AG10803 (cell line): ENCODE measurements at regions not wholly inside any gene's neighbourhood (a gene's known extent, or its start where the extent isn't known, plus 50 kb on each side); places are given as distances from the start of the nearest gene placed in this dataset.
A peak's percentile ranks its signal among the peaks of the same experiment; 100 is the strongest.

Experiments
- DNase-seq: peaks from one replicate; pipeline ENCODE4 v3.0.0; 2010; ENCODE audit warnings: low read depth
- H3K4me3 ChIP-seq: 2 replicates; pipeline ENCODE4 v1.5.1; 2011; ENCODE audit warnings: mild to moderate bottlenecking, low read length, control low read depth
- TF ChIP-seq, protein P1 (sequence below): conservative IDR thresholded peaks from 2 replicates; pipeline ENCODE4 v1.5.1; 2011; ENCODE audit warnings: mild to moderate bottlenecking, low read length, control low read depth, inconsistent platforms

DNA sequence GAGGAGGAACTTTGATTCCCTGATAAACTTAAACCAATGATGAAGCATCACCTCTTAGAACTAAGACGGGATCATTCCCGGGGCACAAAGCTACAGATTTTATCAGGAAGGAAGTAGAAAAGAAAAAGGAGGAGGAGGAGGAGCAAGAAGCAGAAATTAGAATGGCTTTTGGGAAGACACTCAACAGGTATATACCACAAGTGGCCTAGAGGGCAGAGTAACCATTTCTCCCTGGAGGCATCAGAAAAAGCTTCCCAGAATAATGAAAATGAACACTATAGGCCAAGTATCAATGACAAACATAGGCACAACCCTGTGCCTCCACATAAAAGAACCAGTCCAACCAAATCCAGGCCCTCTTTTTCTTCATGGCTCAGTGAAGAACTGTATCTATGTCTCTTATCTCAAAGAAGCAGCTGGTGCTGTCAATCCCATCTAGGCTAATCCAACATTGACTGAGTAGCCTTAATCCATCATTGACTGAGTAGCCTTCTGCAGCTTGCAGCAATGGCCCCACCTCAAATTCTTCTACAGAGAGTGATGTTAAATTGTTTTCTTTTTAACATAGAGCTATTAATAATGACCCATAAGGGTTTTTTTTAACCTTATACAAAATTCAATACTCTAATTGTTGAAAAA, 178.8 kb upstream of the KIF2A start:
- no peak overlapping the region for H3K4me3 ChIP-seq
- TF ChIP-seq, protein P1, sequence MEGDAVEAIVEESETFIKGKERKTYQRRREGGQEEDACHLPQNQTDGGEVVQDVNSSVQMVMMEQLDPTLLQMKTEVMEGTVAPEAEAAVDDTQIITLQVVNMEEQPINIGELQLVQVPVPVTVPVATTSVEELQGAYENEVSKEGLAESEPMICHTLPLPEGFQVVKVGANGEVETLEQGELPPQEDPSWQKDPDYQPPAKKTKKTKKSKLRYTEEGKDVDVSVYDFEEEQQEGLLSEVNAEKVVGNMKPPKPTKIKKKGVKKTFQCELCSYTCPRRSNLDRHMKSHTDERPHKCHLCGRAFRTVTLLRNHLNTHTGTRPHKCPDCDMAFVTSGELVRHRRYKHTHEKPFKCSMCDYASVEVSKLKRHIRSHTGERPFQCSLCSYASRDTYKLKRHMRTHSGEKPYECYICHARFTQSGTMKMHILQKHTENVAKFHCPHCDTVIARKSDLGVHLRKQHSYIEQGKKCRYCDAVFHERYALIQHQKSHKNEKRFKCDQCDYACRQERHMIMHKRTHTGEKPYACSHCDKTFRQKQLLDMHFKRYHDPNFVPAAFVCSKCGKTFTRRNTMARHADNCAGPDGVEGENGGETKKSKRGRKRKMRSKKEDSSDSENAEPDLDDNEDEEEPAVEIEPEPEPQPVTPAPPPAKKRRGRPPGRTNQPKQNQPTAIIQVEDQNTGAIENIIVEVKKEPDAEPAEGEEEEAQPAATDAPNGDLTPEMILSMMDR: no peak
- DNase-seq: no peak

DNA sequence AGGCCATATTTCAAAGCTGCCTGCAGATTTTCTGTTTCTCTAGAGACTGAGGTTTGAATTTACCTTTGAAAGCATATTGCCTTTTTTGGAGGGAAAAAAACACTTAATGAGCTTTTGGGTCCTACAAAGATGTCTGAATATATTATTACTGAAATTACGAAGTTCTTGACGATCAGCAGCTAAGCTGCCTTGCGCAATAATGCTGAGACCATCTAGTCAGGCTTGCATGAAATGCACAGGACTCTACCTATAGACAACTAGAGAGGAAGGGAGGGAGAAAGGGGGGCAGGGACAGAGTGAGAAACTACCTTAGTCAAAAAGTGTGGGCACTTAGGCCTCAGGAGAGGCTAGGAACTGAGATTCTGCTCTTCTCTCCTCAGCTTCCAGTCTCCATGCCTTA, 175.9 kb upstream of the KIF2A start:
- no peak overlapping the region for H3K4me3 ChIP-seq
- TF ChIP-seq, protein P1: no peak
- DNase-seq: no peak

DNA sequence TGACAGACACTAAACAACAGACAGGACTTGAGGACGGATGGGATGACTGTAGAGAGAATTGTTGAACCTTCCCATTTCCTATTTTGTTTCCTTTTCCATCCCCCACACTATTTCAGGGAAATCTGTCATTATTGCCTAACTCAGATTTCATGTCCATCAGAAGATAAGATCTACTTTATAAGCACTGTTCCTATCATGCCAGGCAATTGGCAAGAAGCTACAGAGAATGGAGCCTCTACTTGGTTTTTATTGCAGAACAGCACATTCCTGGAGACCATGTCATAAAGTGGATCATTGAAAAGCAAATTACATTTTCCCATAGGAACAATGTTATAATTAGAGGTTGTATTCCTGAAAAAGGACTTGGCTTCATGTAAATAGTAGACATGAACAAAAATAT, 173.7 kb upstream of the KIF2A start:
- no peak overlapping the region for H3K4me3 ChIP-seq
- TF ChIP-seq, protein P1: no peak
- peak; percentile 23 for DNase-seq

DNA sequence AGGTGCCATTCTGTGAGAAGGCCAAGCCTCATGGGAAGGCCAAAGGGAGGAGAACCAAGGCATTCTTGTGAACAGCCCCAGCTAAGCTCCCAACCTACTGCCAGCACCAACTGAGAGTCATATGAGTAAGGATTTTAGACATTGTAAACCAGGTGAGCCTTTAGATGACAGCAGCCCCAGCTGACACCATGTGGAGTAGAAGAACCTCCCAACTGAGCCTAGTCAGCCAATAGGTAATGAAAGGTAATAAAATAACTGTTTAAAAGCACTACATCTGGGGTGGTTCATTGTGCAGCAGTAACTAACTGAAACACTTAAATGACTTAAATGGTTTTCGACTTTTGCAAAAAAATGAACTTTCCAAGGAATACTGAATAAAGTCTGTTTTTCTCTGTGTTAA, 172.6 kb upstream of the KIF2A start:
- DNase-seq: no peak
- TF ChIP-seq, protein P1: no peak
- no peak overlapping the region for H3K4me3 ChIP-seq

DNA sequence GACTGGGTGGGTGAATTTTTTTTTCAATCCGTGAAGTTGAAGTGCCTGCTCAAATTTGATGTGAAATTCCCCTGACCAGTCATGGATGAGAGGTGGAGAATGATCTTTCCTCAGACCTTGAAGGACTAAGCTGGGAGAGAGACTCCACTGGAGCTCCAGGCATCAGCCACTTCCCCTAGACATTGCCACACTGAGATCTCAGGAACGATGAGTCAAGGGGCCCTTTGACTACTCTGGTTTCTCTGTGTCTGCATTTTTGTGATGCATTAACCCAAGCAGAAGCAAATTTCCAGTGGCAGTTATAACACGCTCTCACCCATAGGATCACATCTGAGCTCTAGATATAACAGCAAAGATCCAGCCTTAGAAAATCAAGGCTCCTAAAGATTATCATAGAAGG, 171.2 kb upstream of the KIF2A start:
- peak; percentile 26 for DNase-seq
- TF ChIP-seq, protein P1: no peak
- H3K4me3 ChIP-seq: no peak overlapping the region

DNA sequence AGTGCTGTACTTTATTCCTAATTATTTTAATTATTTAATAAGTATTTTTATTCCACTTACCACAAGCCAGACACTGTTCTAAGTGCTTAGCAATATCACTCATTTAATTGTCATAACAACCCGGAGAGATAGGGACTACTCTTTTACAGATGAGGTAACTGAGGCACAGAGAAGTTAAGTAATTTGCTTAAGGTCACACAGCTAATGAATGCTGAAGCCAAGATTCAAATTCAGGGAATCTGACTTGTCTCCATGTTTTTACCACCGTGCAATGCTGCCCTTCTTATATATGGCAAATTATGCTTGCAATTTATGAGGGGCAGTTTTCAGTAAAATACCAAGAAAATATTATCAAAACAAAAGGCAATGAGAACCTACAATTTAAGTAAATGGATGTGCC, 168.4 kb upstream of the KIF2A start:
- DNase-seq: no peak
- TF ChIP-seq, protein P1: no peak

DNA sequence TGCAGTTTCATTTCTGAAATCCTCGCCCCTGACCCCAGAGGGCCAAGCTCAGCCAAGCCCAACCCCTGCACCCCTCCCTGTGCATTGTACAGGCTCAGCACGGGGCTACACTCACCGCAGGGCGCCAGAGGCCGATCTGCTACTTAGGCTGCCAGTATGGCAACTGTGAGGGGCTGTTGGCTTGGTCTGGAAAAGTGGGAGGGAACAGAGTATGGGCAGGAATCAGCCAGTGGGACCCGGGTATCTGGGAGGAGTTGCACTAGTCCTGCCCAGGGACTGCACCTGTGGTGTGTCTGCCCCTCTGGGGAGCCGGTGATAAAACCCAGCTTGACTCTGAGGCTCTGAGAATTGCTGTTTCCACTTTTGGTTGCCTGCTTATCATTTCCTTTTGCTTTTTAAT, 167.4 kb upstream of the KIF2A start:
- TF ChIP-seq, protein P1: no peak
- DNase-seq: no peak
- H3K4me3 ChIP-seq: no peak overlapping the region

More for the DNA sequence above, 168.4 kb upstream of the KIF2A start:
- no peak overlapping the region for H3K4me3 ChIP-seq
